ENCODE measurements at regions not wholly inside any gene's neighbourhood (a gene's known extent, or its start where the extent isn't known, plus 50 kb on each side); places are given as distances from the start of the nearest gene placed in this dataset.

DNA sequence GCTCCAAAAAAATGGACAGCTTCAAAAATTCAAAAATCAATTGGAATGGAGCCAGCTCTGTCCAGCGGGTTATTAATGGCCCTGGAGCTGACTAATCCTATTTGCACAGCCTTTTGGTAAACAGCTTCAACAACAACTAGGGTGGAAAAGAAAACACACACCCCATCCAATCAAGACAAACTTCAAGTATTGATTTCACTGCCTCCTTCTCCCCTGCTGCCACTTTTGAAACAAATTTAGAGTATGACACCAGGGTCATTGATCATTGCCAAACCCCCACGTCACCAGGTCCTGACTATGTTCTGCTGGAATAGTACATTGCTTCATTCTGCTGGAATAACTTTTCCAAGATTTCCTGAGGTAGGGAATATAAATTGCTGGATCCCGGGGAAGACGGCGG, 56.8 kb upstream of the GTF3A start:
- no peak overlapping the region for H2AFZ ChIP-seq (ENCODE audit: low read depth, low read length)
- no peak overlapping the region for H3K27ac Mint-ChIP-seq (ENCODE audit: unreplicated experiment)
- H3K27ac ChIP-seq (ENCODE audit: low read depth, low read length): no peak overlapping the region
- H3K36me3 Mint-ChIP-seq (ENCODE audit: low read depth, unreplicated experiment): no peaks in the 10 kb centered on the region
- no peaks in the 10 kb centered on the region for H3K9me3 ChIP-seq (ENCODE audit: insufficient read depth, low read depth, low read length)
- no peaks in the 10 kb centered on the region for H3K79me2 ChIP-seq (ENCODE audit: insufficient read depth, low read length)
- H3K4me2 ChIP-seq (ENCODE audit: low read length): no peak overlapping the region
- no peak overlapping the region for H3K4me3 ChIP-seq (ENCODE audit: insufficient read depth, low read depth, low read length)
- H3K4me1 ChIP-seq (ENCODE audit: insufficient read depth, low read length): no peaks in the 10 kb centered on the region
- H4K20me1 ChIP-seq (ENCODE audit: insufficient read depth, low read length): no peaks in the 10 kb centered on the region
- no peak overlapping the region for H3K4me3 Mint-ChIP-seq (ENCODE audit: unreplicated experiment)
- no peaks in the 10 kb centered on the region for H3K36me3 ChIP-seq (ENCODE audit: insufficient read depth, low read length)
- TF ChIP-seq, protein P1, sequence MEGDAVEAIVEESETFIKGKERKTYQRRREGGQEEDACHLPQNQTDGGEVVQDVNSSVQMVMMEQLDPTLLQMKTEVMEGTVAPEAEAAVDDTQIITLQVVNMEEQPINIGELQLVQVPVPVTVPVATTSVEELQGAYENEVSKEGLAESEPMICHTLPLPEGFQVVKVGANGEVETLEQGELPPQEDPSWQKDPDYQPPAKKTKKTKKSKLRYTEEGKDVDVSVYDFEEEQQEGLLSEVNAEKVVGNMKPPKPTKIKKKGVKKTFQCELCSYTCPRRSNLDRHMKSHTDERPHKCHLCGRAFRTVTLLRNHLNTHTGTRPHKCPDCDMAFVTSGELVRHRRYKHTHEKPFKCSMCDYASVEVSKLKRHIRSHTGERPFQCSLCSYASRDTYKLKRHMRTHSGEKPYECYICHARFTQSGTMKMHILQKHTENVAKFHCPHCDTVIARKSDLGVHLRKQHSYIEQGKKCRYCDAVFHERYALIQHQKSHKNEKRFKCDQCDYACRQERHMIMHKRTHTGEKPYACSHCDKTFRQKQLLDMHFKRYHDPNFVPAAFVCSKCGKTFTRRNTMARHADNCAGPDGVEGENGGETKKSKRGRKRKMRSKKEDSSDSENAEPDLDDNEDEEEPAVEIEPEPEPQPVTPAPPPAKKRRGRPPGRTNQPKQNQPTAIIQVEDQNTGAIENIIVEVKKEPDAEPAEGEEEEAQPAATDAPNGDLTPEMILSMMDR (IDR thresholded peaks at IDR 0.05; ENCODE audit: insufficient read depth, low read depth, low read length): no peak
- TF ChIP-seq EZH2 (IDR thresholded peaks at IDR 0.05; ENCODE audit: insufficient read depth, low read length): no peak
- peaks cover 60% of the 10 kb centered on the region for H3K27me3 Mint-ChIP-seq (ENCODE audit: low read depth, unreplicated experiment)
- H3K9me3 Mint-ChIP-seq (ENCODE audit: unreplicated experiment): peaks cover 8% of the 10 kb centered on the region
- no peaks in the 10 kb centered on the region for H3K4me1 Mint-ChIP-seq (ENCODE audit: low read depth, unreplicated experiment)
- H3K27me3 ChIP-seq (ENCODE audit: insufficient read depth, low read length): peaks cover 22% of the 10 kb centered on the region
- DNase-seq (ENCODE audit: low read depth) (no peak), FAIRE-seq (no peak)
- H3K9ac ChIP-seq (ENCODE audit: low read length): no peak overlapping the region

DNA sequence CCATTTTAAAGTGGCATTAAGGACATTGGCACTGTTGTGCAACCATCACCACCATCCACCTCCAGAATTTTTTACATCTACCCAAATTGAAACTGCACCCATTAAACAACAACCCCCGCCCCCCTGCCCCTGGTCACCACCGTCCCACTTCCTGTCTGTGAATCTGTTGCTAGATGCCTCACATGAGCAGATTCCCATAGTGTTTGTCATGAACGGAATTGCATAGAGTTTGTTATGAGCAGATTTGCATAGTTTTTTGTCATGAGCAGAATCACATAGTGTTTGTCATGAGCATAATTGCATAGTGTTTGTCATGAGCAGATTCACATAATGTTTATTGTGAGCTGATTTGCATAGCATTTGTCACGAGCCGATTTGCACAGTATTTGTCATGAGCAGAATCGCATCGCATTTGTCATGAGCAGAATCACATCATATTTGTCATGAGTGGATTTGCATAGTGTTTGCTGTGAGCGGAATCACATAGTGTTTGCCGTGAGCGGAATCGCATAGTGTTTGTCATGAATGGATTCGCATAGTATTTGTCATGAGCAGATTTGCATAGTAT, 54.0 kb upstream of the GTF3A start:
- Histone ChIP-seq H3K4me1 (ENCODE audit: insufficient read depth, low read length) (no peaks in the 10 kb centered on the region), H3K4me2 (ENCODE audit: low read length) (no peak overlapping the region), H3K4me3 (ENCODE audit: insufficient read depth, low read depth, low read length) (no peak overlapping the region), H3K9me3 (ENCODE audit: insufficient read depth, low read depth, low read length) (no peaks in the 10 kb centered on the region), H4K20me1 (ENCODE audit: insufficient read depth, low read length) (no peaks in the 10 kb centered on the region), H3K36me3 (ENCODE audit: insufficient read depth, low read length) (no peaks in the 10 kb centered on the region), H2AFZ (ENCODE audit: low read depth, low read length) (no peak overlapping the region), H3K27me3 (ENCODE audit: insufficient read depth, low read length) (peaks cover 28% of the 10 kb centered on the region), H3K27ac (ENCODE audit: low read depth, low read length) (no peak overlapping the region), H3K79me2 (ENCODE audit: insufficient read depth, low read length) (no peaks in the 10 kb centered on the region), H3K9ac (ENCODE audit: low read length) (no peak overlapping the region)
- Mint-ChIP-seq H3K4me1 (ENCODE audit: low read depth, unreplicated experiment) (no peaks in the 10 kb centered on the region), H3K36me3 (ENCODE audit: low read depth, unreplicated experiment) (no peaks in the 10 kb centered on the region), H3K27ac (ENCODE audit: unreplicated experiment) (no peak overlapping the region), H3K27me3 (ENCODE audit: low read depth, unreplicated experiment) (peaks cover 60% of the 10 kb centered on the region), H3K9me3 (ENCODE audit: unreplicated experiment) (peaks cover 8% of the 10 kb centered on the region), H3K4me3 (ENCODE audit: unreplicated experiment) (no peak overlapping the region)
- FAIRE-seq: no peak
- TF ChIP-seq EZH2 (IDR thresholded peaks at IDR 0.05; ENCODE audit: insufficient read depth, low read length): no peak
- TF ChIP-seq, protein P1 (IDR thresholded peaks at IDR 0.05; ENCODE audit: insufficient read depth, low read depth, low read length): no peak
- DNase-seq (ENCODE audit: low read depth): no peak

DNA sequence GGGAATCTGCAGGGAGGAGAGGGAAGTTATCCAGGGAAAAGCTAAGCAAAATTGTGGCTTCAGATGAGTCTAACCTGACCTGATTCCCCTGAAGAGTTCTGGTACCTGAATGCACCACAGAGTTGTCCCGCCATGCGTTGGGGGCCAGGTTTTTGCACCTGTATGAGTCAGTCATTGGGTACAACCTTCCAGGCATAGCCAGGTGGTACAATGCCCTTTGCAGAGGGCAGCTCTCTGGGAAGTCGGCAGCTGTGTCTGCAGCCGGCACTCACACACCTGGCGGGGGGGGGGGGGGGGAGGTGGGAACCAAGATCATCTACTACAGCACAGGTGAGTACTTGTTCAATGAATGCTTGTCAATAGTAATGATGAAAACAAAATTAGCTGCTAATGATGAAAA, 52.5 kb upstream of the GTF3A start:
- FAIRE-seq: no peak
- TF ChIP-seq, protein P1 (IDR thresholded peaks at IDR 0.05; ENCODE audit: insufficient read depth, low read depth, low read length): no peak
- TF ChIP-seq EZH2 (IDR thresholded peaks at IDR 0.05; ENCODE audit: insufficient read depth, low read length): no peak
- H3K36me3 Mint-ChIP-seq (ENCODE audit: low read depth, unreplicated experiment): no peaks in the 10 kb centered on the region
- no peak overlapping the region for H3K4me2 ChIP-seq (ENCODE audit: low read length)
- peaks cover 8% of the 10 kb centered on the region for H3K9me3 Mint-ChIP-seq (ENCODE audit: unreplicated experiment)
- no peaks in the 10 kb centered on the region for H4K20me1 ChIP-seq (ENCODE audit: insufficient read depth, low read length)
- peaks cover 57% of the 10 kb centered on the region for H3K27me3 Mint-ChIP-seq (ENCODE audit: low read depth, unreplicated experiment)
- no peak overlapping the region for H2AFZ ChIP-seq (ENCODE audit: low read depth, low read length)
- no peak overlapping the region for H3K9ac ChIP-seq (ENCODE audit: low read length)
- H3K4me1 Mint-ChIP-seq (ENCODE audit: low read depth, unreplicated experiment): no peaks in the 10 kb centered on the region
- no peak for DNase-seq (ENCODE audit: low read depth)
- H3K4me1 ChIP-seq (ENCODE audit: insufficient read depth, low read length): no peaks in the 10 kb centered on the region
- H3K4me3 ChIP-seq (ENCODE audit: insufficient read depth, low read depth, low read length): no peak overlapping the region
- no peak overlapping the region for H3K27ac ChIP-seq (ENCODE audit: low read depth, low read length)
- no peaks in the 10 kb centered on the region for H3K79me2 ChIP-seq (ENCODE audit: insufficient read depth, low read length)
- no peak overlapping the region for H3K27ac Mint-ChIP-seq (ENCODE audit: unreplicated experiment)
- H3K27me3 ChIP-seq (ENCODE audit: insufficient read depth, low read length): peaks cover 31% of the 10 kb centered on the region
- no peak overlapping the region for H3K4me3 Mint-ChIP-seq (ENCODE audit: unreplicated experiment)
- no peaks in the 10 kb centered on the region for H3K9me3 ChIP-seq (ENCODE audit: insufficient read depth, low read depth, low read length)
- no peaks in the 10 kb centered on the region for H3K36me3 ChIP-seq (ENCODE audit: insufficient read depth, low read length)
